CD4-positive, alpha-beta T cell (primary cell): ENCODE measurements at regions not wholly inside any gene's neighbourhood (a gene's known extent, or its start where the extent isn't known, plus 50 kb on each side); places are given as distances from the start of the nearest gene placed in this dataset.

ENCODE experiments used
- ATAC-seq: fragments of 200-7000 bp; cut with Tn5 transposase; one replicate; pipeline ENCODE4 v1.10.0; 2022; ENCODE audit warnings: mild to moderate bottlenecking; ENCODE audit not compliant: poor library complexity
- CTCF ChIA-PET: fragments of 350-600 bp; sonication (Branson Sonifier 250); formaldehyde crosslinking; loops from one replicate; lab custom pipeline; 2021; ENCODE audit warnings: antibody characterized with exemption, inconsistent platforms; lab: Charles Lee
- POLR2A ChIA-PET: fragments of 350-600 bp; sonication (Branson Sonifier 250); formaldehyde crosslinking; loops from one replicate; lab custom pipeline; 2021; ENCODE audit warnings: antibody characterized with exemption, inconsistent platforms; lab: Charles Lee
- DNase-seq, 14 experiments: peaks; one replicate each; pipeline ENCODE4 v3.0.0-alpha.2; 2013 to 2020; ENCODE audit warnings: mixed read lengths in 2 of 14
- H3K27ac ChIP-seq, 2 donors: one replicate each; pipeline versions ENCODE4 v1.5.1 to v1.7.0; 2013; ENCODE audit warnings: low read length in 2 of 2, low read depth in 1 of 2, mild to moderate bottlenecking in 1 of 2
- H3K27me3 ChIP-seq, 2 experiments: 1 replicate in 1 of 2; 2 replicates in 1 of 2; pipeline versions ENCODE4 v1.6.1 to v1.7.0; 2013; ENCODE audit warnings: low read length in 2 of 2, control low read depth in 1 of 2, mild to moderate bottlenecking in 1 of 2, moderate library complexity in 1 of 2; ENCODE audit not compliant: insufficient read depth in 2 of 2, control insufficient read depth in 1 of 2
- H3K36me3 ChIP-seq: one replicate; pipeline ENCODE4 v1.6.1; 2013; ENCODE audit warnings: low read length, control low read depth; ENCODE audit not compliant: insufficient read depth
- H3K4me1 ChIP-seq: one replicate; pipeline ENCODE4 v1.6.1; 2013; ENCODE audit warnings: low read length, control low read depth; ENCODE audit not compliant: insufficient read depth
- H3K4me3 ChIP-seq: one replicate; pipeline ENCODE4 v1.5.1; 2013; ENCODE audit warnings: mild to moderate bottlenecking, low read length, moderate library complexity
- H3K9me3 ChIP-seq, 2 experiments: 1 replicate in 1 of 2; 2 replicates in 1 of 2; pipeline versions ENCODE4 v1.6.1 to v1.7.0; 2013; ENCODE audit warnings: low read length in 2 of 2, mild to moderate bottlenecking in 2 of 2, control low read depth in 1 of 2, moderate library complexity in 1 of 2; ENCODE audit not compliant: control insufficient read depth in 1 of 2, insufficient read depth in 1 of 2
- H3K27ac Mint-ChIP-seq: one replicate; pipeline ENCODE4 v1.8.0; 2020; ENCODE audit warnings: mixed read lengths
- H3K27me3 Mint-ChIP-seq: one replicate; pipeline ENCODE4 v1.8.0; 2021; ENCODE audit warnings: mixed read lengths
- H3K36me3 Mint-ChIP-seq: one replicate; pipeline ENCODE4 v1.8.0; 2021; ENCODE audit warnings: low read depth, mixed read lengths
- H3K4me1 Mint-ChIP-seq: one replicate; pipeline ENCODE4 v1.8.0; 2021; ENCODE audit warnings: low read depth, mixed read lengths
- H3K4me3 Mint-ChIP-seq: one replicate; pipeline ENCODE4 v1.8.0; 2020; ENCODE audit warnings: mild to moderate bottlenecking, mixed read lengths
- H3K9me3 Mint-ChIP-seq: one replicate; pipeline ENCODE4 v1.8.0; 2020; ENCODE audit warnings: mixed read lengths
- intact Hi-C, 2 experiments: fragments of 100-400 bp; cut with DNase I in 1 of 2; cut with micrococcal nuclease in 1 of 2; formaldehyde crosslinking; loops; one replicate each; pipeline versions ENCODE4 v1.15.1 to v1.9.0; 2023 to 2025; cut with DNase I, micrococcal nuclease
- TF ChIP-seq, protein P1 (sequence below): fragments of 200-600 bp; IDR thresholded peaks from one replicate; pipeline ENCODE4 v1.8.0; 2022; ENCODE audit warnings: antibody characterized with exemption, mild to moderate bottlenecking

DNA sequence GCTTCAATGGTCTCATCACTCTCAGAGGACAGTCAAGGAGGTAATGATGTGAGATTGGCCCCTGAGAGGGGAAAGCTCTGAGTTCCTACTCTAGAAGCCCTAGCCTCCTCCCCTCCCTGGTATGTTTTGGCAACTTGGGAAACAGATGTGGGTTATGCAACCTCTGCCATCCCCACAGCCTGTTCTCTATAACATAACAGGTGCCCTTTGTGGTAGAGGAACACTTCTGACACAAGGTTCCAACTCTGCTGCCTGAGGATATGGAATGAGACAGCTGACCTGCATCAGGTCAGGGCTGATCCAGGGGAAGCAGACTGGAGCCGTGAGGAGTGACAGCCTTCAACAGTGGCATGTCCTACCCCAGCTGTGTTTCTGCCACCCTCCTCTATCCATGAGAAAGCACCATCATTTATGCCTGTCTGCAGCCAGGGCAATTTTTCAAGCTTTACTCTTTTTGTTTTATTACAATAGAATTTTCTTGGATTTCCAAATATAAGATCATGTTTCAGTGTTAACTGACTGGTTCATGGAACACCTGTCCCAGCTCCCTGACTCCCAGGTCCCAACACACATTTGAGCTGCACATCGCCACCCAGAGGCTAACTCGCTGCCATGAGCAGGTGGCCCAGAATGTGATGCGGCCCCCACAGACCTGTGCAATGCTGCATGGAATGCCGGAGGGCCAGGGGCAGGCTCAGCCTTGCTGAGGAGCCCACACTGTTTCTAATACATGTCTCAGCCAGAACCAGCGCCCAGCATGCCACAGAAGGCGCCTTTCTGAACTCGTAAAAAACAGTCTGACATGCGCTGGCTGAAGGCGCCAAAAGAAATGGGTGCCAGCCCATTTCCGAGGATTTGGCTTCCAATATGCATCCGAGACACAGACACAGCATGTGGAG is 124.8 kb upstream of the CHST15 start:
- CTCF ChIA-PET = no interaction called here
- TF ChIP-seq, protein P1, sequence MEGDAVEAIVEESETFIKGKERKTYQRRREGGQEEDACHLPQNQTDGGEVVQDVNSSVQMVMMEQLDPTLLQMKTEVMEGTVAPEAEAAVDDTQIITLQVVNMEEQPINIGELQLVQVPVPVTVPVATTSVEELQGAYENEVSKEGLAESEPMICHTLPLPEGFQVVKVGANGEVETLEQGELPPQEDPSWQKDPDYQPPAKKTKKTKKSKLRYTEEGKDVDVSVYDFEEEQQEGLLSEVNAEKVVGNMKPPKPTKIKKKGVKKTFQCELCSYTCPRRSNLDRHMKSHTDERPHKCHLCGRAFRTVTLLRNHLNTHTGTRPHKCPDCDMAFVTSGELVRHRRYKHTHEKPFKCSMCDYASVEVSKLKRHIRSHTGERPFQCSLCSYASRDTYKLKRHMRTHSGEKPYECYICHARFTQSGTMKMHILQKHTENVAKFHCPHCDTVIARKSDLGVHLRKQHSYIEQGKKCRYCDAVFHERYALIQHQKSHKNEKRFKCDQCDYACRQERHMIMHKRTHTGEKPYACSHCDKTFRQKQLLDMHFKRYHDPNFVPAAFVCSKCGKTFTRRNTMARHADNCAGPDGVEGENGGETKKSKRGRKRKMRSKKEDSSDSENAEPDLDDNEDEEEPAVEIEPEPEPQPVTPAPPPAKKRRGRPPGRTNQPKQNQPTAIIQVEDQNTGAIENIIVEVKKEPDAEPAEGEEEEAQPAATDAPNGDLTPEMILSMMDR = no peak
- no peak overlapping the region for H3K4me3 Mint-ChIP-seq
- intact Hi-C loops = no loop called here
- no peaks in the 10 kb centered on the region for H3K4me1 ChIP-seq
- H3K9me3 ChIP-seq = peaks cover 0 to 4% of the 10 kb centered on the region in 2 experiments
- H3K27ac ChIP-seq = no peak overlapping the region
- no peaks in the 10 kb centered on the region for H3K4me1 Mint-ChIP-seq
- H3K27ac Mint-ChIP-seq = no peak overlapping the region
- ATAC-seq = no peak
- no peak for DNase-seq
- H3K27me3 Mint-ChIP-seq = peaks cover 7% of the 10 kb centered on the region
- no peaks in the 10 kb centered on the region for H3K9me3 Mint-ChIP-seq
- POLR2A ChIA-PET = no interaction called here
- no peaks in the 10 kb centered on the region for H3K27me3 ChIP-seq
- H3K36me3 ChIP-seq = no peaks in the 10 kb centered on the region
- H3K4me3 ChIP-seq = no peak overlapping the region
- no peaks in the 10 kb centered on the region for H3K36me3 Mint-ChIP-seq

DNA sequence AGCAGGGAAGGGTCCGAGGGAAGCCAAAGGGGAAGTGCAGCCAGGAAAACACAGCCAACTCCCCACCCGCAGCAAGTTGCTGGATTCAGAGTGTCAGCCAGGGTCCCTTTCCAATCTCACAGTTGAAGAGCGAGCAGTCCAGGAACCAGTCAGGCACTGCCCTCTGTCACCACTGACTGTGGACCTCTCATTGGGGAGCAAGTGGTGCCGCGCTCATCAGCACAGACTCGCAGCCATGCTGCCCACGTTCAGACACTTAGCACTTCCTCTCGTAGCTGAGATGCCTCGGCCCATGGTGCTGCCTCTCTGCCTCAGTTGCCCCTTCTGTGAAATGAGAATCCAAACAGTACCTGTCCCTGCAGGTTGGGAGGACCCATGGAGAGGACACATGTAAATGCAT is 123.6 kb upstream of the CHST15 start:
- Histone ChIP-seq H3K36me3 (no peaks in the 10 kb centered on the region), H3K4me3 (no peak overlapping the region), H3K27me3 (no peaks in the 10 kb centered on the region), H3K4me1 (no peaks in the 10 kb centered on the region), H3K9me3 (peaks cover 0 to 4% of the 10 kb centered on the region in 2 experiments), H3K27ac (no peak overlapping the region)
- H3K4me1 Mint-ChIP-seq = no peaks in the 10 kb centered on the region
- POLR2A ChIA-PET = no interaction called here
- no peak overlapping the region for H3K27ac Mint-ChIP-seq
- no peaks in the 10 kb centered on the region for H3K36me3 Mint-ChIP-seq
- intact Hi-C loops = no loop called here
- DNase-seq (no peak), ATAC-seq (no peak)
- CTCF ChIA-PET = no interaction called here
- H3K4me3 Mint-ChIP-seq = no peak overlapping the region
- TF ChIP-seq, protein P1 = no peak
- peaks cover 7% of the 10 kb centered on the region for H3K27me3 Mint-ChIP-seq
- no peaks in the 10 kb centered on the region for H3K9me3 Mint-ChIP-seq

DNA sequence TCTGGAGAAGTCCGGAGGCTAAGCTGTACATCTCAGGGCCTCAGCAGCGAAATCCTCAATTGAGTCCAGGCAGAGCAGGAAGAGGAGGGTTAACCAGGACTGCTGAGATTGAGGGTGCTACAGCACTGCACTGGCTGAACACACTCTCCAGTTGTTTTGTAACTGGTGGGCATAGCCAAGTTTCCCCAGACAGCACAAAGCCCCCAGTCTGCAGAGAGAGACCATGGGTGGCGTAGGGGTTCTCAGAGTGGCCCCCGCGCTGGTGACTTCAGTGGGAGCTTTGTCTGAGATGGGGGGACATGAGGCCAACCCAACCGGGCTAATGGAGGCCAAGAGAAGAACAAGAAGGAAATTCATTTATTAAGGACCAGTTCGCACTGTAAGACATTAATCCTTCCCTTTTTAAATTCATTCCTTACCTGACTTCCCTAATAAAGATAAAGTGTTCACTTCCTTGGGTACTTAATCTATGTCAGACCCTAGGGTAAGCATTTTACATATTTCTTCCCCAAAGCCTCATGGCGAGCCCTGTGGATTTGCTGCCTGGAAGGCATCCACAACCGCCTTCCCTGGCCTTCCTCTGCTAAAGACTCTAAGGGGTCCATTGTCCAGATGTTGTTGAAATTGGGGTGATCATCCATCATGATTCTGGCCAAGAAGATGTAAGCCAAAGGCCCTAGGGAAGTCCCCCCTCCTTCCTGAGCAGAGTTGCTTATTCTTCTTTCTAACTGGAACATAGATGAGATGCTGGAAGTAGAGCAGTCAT is 121.4 kb upstream of the CHST15 start:
- TF ChIP-seq, protein P1 = no peak
- CTCF ChIA-PET = no interaction called here
- H3K36me3 Mint-ChIP-seq = no peaks in the 10 kb centered on the region

More for the DNA sequence above, 121.4 kb upstream of the CHST15 start:
- Mint-ChIP-seq H3K27me3 (peaks cover 3% of the 10 kb centered on the region), H3K4me1 (no peaks in the 10 kb centered on the region), H3K9me3 (no peaks in the 10 kb centered on the region), H3K4me3 (no peak overlapping the region), H3K27ac (no peak overlapping the region)
- DNase-seq = no peak
- intact Hi-C loops = no loop called here
- no peak for ATAC-seq
- POLR2A ChIA-PET = no interaction called here
- Histone ChIP-seq H3K4me1 (no peaks in the 10 kb centered on the region), H3K4me3 (no peak overlapping the region), H3K9me3 (no peaks in the 10 kb centered on the region), H3K27ac (no peak overlapping the region), H3K27me3 (no peaks in the 10 kb centered on the region), H3K36me3 (no peaks in the 10 kb centered on the region)
